HG03025 (cell line): ENCODE measurements at regions not wholly inside any gene's neighbourhood (a gene's known extent, or its start where the extent isn't known, plus 50 kb on each side); places are given as distances from the start of the nearest gene placed in this dataset.

Experiments used
- ATAC-seq: cut with Tn5 transposase; IDR thresholded peaks from one replicate; pipeline ENCODE4 v1.9.1; 2021; ENCODE audit warnings: mild to moderate bottlenecking, moderate library complexity; ENCODE audit not compliant: unreplicated experiment, low FRiP score

GRCh38 chr2:129760669-129761068, 218.8 kb upstream of the RAB6C start:
- no peak for ATAC-seq

GRCh38 chr2:129761569-129762021, 217.9 kb upstream of the RAB6C start:
- no peak for ATAC-seq

- ATAC-seq: no peak
Observed at GRCh38 chr2:129762386-129763189, 216.9 kb upstream of the RAB6C start.

- ATAC-seq: no peak
Observed at GRCh38 chr2:129763190-129763846, 216.1 kb upstream of the RAB6C start.

- ATAC-seq: no peak
Observed at GRCh38 chr2:129763966-129764365, 215.5 kb upstream of the RAB6C start.

GRCh38 chr2:129764376-129765325, 214.8 kb upstream of the RAB6C start:
- ATAC-seq: no peak

GRCh38 chr2:129765326-129765677, 214.2 kb upstream of the RAB6C start:
- ATAC-seq: no peak

GRCh38 chr2:129765678-129766351, 213.7 kb upstream of the RAB6C start:
- ATAC-seq: no peak

GRCh38 chr2:129766374-129766993, 213.0 kb upstream of the RAB6C start:
- ATAC-seq: no peak

GRCh38 chr2:129767346-129768035, 212.0 kb upstream of the RAB6C start:
- ATAC-seq: no peak

- no peak for ATAC-seq
Observed at GRCh38 chr2:129768036-129768386, 211.5 kb upstream of the RAB6C start.

GRCh38 chr2:129768485-129769184, 210.8 kb upstream of the RAB6C start:
- ATAC-seq: no peak

GRCh38 chr2:129769185-129769991, 210.1 kb upstream of the RAB6C start:
- ATAC-seq: no peak

- ATAC-seq: no peak
Observed at GRCh38 chr2:129771418-129772189, 207.9 kb upstream of the RAB6C start.

GRCh38 chr2:129772190-129772579, 207.3 kb upstream of the RAB6C start:
- ATAC-seq: no peak

GRCh38 chr2:129775952-129776653, 203.4 kb upstream of the RAB6C start:
- no peak for ATAC-seq

- ATAC-seq: no peak
Observed at GRCh38 chr2:129777146-129777545, 202.3 kb upstream of the RAB6C start.
